DMS79 treated with DMSO at 0.1 percent for 48 hours (cell line): ENCODE measurements at regions not wholly inside any gene's neighbourhood (a gene's known extent, or its start where the extent isn't known, plus 50 kb on each side); places are given as distances from the start of the nearest gene placed in this dataset.
"Not testable (repeated sequence)": the region's sequence is repeated elsewhere in the genome, so short reads cannot be mapped to it uniquely, and the experiment has no call there.

Experiments
- DNase-seq: peaks from one replicate; lab custom pipeline; 2025; lab: John Stamatoyannopoulos, UW

- DNase-seq: no peak
Observed at GRCh38 chr17:13785981-13786598, 184.4 kb upstream of the HS3ST3A1 start.

- DNase-seq: no peak
Observed at GRCh38 chr17:13787636-13788035, 185.9 kb upstream of the HS3ST3A1 start.

DNA sequence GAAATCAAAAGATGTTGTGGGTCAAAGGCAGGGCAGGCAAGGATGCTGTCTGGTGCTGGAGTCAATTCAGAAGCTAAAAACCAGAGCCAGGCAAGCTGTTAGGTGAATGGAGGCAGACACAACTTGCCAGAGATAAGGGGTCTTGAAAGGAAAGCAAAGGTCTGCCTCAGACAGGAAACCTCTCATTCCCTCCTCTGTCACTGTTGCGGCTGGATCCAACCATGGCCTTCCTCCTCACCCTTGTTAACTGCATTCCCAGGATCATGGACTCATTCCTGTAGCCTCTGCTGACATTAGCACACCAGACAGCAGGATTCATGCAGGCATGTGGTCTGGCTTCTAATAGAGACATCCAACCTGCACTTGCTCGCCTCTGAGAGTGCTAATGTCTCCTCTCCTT is 186.7 kb upstream of the HS3ST3A1 start:
- DNase-seq: no peak

DNA sequence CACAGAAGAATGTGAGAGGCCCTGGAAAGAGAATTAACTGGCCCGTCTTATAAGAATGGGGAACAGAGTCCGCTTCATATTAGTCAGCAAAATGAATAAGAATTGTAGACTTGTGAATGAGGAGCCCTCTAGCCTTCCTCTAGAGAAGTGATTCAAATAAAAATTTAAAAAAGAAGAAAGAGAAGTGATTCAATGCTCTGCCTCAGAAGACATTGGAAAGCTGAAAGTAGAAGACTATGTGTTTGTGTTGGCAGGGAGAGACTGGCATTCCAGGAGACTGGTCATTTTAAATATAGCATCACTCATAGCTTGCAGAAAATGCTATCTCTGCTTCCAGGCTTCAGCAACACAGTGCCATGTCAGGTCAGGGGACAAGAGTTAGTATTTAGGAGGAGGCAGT is 190.6 kb upstream of the HS3ST3A1 start:
- DNase-seq: no peak

GRCh38 chr17:13793951-13794350 is 192.2 kb upstream of the HS3ST3A1 start:
- no peak for DNase-seq

GRCh38 chr17:13797863-13798262 is 196.1 kb upstream of the HS3ST3A1 start:
- DNase-seq: no peak

DNA sequence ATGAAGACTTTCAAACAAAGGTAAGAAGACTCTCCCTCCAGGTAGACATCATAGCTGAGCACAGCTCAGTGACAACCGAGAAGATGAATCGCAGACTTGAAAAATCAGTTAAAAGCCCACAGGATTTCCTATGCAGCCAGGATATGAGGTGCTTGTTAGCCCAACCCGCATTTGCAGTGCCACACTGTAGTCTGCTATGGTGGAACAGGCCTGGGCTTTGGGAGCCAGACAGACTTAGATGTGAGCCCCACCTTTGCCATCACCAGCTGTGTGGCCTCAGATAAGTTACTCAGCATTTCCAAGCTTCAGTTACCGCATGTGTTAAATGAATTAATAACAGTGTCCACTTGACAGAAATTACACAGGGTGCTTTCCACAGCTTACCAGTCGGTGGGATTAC is 204.4 kb upstream of the HS3ST3A1 start:
- DNase-seq: no peak

DNA sequence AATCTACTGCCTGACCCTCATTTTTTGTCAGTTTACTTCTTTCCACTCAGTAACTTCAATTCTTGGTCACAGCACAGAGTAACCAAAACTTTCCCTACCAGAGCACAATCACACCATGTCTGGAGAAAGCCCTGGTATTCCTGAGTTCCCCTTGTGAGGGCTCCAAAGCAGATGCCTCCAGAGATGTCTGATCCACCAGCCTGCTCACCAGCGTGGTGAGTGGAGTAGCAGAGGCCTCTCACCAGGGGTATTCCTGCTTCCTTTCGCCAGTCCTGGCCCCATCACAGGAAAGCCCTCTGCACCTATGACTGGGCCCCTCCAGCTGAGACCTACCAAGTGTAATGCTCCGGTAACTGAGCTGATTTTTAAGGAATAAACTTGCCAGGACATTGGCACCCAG is 205.4 kb upstream of the HS3ST3A1 start:
- no peak for DNase-seq

GRCh38 chr17:13812350-13812749 is 210.6 kb upstream of the HS3ST3A1 start:
- no peak for DNase-seq

DNA sequence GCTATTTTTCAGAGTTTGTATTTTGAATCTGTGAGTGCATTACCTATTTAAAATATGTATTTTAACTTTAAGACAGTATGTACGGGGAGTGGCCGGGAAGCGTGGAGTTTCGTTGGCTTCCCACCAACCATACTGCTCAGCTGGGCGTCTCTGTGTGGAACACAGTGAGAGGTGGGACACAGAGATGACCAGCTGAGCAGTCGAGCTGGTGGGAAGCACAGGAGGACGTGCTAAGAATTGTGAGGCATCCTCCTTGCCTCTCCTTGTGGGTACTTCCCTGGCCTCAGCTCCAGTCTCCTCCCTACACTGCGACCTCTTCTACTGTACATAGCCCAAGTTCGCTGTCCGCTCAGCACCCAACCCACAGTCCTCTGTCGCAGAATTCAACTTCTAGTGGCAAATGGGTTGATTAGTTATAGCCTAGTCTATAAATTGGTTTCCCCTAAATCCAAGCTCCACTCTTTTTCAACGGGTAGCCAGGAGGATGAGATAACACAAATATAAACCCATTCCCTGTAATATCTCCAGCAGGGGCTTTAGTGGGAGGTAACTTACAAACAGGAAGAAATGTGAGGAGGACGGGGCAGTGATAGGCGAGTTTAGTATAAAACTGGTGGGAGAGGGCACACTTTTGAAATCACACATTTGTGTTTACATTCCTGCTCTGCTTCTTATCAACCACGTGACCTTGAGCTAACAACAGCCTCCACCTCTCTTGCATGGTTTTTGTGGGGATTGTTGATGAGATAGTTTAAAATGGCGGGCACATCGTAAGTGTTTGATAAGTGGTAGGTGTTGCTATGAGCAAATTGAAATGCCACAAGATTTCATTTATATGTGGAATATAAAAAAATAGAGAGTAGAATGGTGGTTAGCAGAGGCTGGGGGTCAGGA is 211.9 kb upstream of the HS3ST3A1 start:
- DNase-seq: no peak

GRCh38 chr17:13822700-13823099 is 221.0 kb upstream of the HS3ST3A1 start:
- no peak for DNase-seq

DNA sequence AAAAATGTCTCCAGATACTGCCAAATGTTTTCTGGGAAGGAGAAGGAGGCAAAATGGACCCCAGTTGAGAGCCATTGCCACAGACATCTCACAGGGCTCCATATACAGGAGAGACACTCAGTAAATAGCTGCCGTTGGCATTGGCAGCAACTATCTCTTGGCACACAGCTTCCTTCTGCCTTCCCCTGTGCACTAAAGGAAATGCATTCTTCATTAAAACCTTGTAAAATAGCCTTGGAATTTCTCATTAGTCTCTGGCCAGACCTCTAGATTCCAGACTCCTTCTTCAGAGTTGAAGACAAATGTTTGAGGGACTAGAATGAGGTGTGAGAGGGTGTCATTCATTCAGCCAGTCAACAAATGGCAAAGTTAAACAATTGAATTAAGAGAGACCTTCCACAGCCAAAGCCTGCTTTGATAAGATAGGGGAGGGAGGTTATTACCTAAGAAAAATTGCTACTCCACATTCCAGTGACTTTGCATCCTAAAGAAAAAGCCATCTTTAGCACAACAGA is 223.9 kb upstream of the HS3ST3A1 start:
- DNase-seq: no peak

DNA sequence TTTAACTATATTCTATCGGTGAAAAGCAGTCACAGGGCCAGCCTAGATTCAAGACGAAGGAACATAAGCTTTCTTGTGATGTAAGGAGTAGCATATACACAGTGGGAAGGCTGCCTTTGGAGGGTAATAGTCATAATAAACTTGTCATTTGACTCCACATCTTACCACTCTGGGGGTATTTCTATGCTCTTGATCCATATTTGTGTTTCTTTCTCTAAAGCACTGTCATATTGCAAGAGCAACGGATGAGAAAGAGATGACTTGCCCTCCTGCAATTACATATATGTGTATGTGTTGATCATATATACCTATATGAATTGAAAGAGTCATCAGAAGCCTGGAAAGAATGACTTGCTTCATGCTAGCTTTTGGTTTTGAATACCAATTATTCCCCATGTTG is 225.4 kb upstream of the HS3ST3A1 start:
- no peak for DNase-seq

DNA sequence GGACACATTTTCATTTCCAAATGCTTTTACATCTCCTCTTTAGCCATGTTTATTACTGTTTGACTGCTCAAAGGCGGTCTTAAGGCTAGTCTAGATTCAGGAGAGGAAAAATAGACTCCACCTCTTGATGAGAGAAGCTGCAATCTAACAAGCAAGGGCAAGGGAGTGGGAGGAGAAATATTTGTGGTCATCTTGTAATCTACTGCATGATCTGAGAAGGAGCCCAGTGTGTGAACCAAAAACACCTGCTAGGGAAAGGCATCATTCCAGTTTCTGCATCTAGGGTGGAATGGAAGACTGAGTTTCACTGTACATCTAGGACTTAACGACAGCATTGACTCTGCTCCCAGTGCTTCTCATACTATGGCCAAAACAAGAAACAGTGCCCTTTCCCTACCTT is 232.2 kb upstream of the HS3ST3A1 start:
- no peak for DNase-seq

GRCh38 chr17:13835151-13835550 is 233.4 kb upstream of the HS3ST3A1 start:
- DNase-seq: no peak

DNA sequence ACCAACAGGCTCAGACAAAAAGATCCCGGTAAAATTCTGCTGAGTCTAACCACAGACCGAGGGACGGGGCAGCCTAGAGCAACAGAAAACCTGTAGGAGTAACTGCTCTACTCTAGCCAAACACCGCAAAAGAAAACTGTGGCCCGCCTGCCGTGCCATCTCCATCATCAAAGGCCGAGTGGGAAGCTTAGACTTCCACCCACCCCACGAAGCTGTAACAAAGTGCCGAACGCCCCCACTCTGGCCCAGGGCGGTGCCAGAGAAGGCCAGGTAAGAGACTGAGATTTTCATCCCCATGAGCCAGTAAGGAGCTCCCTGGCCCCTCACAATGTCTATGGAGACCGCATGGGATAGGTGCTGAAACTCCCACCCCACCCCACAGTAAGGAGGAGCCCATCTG is 231.9 kb upstream of the COX10 start:
- DNase-seq: no peak

- no peak for DNase-seq
Observed at GRCh38 chr17:13840254-13840653, 229.1 kb upstream of the COX10 start.

DNA sequence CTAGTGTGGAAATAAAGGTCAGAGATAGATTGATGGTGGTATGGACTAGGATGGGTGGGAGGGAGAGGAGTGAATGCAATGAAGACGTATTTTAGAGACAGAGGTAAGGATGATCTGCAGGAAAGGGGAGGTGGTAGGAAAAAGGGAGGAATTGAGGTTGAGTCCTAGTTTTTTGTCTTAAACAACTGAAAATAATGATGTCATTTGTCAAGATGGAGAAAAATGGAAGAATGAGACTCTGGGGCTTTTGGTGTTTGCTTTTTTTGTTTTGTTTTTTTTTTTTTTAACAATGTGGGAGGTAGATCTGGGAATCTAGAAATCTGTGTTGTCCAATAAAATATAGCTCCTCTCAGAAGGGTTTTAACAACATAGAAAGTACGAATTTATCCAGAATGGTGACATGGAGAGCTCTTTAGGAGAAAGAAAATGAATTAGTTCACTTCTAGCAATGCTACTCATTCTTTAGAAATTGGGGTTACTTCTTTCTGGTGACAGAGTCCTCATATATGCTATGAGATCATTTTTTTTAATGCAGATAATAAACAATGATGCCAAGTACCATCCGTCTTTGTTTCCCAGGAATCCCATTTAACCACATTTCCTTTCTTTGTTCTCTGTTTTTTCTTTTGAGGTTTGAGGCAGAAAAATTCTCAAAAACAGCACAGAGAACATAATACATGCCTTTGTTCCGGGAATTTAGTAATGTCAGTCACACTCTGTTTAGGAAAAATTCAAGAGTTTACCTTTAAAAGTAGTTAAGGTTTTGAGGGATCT is 225.3 kb upstream of the COX10 start:
- no peak for DNase-seq

GRCh38 chr17:13851889-13852288 is 217.4 kb upstream of the COX10 start:
- no peak for DNase-seq

DNA sequence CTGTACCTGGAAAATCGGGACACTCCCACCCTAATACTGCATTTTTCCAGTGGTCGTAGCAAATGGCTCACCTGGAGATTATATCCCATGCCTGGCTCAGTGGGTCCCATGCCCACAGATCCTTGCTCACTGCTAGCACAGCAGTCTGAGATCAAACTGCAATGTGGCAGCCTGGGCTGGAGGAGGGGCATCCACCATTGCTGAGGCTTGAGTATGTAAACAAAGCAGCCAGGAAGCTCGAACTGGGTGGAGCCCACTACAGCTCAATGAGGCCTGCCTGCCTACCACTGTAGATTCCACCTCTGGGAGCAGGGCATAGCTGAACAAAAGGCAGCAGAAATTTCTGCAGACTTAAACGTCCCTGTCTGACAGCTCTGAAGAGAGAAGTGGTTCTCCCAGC is 213.6 kb upstream of the COX10 start:
- DNase-seq: not testable (repeated sequence)

GRCh38 chr17:13862346-13862745 is 207.0 kb upstream of the COX10 start:
- no peak for DNase-seq

- DNase-seq: no peak
Observed at GRCh38 chr17:13863436-13863835, 205.9 kb upstream of the COX10 start.

DNA sequence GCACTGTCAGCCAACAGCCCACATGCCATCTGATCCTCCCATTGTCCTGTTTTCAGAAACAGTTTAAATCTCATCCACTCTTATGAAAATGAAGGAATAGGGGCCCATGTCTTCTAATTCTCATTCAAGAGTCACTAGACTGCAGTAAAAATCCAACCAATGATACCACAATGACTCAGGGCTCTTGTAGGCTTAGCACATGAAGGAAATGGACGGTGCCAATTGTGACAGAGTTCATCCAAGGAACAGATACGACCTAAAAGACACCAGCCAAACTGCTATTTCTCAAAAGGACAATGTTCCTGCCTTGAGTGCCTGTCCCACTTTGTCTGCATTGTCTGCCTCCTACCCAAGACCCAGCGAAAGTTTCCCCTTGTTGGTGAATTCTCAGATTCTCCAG is 204.8 kb upstream of the COX10 start:
- DNase-seq: no peak
